GM12865 (cell line): ENCODE measurements at regions not wholly inside any gene's neighbourhood (a gene's known extent, or its start where the extent isn't known, plus 50 kb on each side); places are given as distances from the start of the nearest gene placed in this dataset.

Experiments used
- DNase-seq: peaks from one replicate; pipeline ENCODE4 v3.0.0; 2010; ENCODE audit warnings: low read depth
- H3K4me3 ChIP-seq: 2 replicates; pipeline ENCODE4 v1.5.1; 2011; ENCODE audit warnings: mild to moderate bottlenecking, low read depth, low read length, control low read depth
- TF ChIP-seq, protein P1 (sequence below): IDR thresholded peaks from 2 replicates; pipeline ENCODE4 v1.5.1; 2011; ENCODE audit warnings: low read length, control low read depth, low read depth, inconsistent platforms; ENCODE audit not compliant: insufficient read depth; ENCODE audit errors: missing control alignments

DNA sequence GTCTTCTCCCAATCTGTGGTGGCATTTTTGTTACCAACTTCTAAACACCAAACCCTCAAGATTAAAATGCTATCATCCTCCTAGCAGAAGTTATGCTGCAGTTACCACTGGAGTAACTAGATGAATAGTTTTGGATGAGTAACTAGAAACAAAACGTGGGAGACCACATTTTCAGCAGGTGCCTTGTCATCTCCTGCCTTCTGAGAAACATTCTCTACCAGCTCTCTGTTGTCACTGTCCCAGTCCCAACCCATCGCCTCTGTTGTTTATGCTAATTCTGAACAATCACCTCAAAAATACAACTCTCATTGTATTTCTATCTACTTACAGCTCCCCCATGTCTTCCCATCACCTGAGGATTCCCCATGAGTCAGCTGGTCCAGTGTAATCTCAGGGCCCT lies 652.5 kb upstream of the ADAMTS16 start:
- no peak overlapping the region for H3K4me3 ChIP-seq
- TF ChIP-seq, protein P1, sequence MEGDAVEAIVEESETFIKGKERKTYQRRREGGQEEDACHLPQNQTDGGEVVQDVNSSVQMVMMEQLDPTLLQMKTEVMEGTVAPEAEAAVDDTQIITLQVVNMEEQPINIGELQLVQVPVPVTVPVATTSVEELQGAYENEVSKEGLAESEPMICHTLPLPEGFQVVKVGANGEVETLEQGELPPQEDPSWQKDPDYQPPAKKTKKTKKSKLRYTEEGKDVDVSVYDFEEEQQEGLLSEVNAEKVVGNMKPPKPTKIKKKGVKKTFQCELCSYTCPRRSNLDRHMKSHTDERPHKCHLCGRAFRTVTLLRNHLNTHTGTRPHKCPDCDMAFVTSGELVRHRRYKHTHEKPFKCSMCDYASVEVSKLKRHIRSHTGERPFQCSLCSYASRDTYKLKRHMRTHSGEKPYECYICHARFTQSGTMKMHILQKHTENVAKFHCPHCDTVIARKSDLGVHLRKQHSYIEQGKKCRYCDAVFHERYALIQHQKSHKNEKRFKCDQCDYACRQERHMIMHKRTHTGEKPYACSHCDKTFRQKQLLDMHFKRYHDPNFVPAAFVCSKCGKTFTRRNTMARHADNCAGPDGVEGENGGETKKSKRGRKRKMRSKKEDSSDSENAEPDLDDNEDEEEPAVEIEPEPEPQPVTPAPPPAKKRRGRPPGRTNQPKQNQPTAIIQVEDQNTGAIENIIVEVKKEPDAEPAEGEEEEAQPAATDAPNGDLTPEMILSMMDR = no peak
- no peak for DNase-seq

DNA sequence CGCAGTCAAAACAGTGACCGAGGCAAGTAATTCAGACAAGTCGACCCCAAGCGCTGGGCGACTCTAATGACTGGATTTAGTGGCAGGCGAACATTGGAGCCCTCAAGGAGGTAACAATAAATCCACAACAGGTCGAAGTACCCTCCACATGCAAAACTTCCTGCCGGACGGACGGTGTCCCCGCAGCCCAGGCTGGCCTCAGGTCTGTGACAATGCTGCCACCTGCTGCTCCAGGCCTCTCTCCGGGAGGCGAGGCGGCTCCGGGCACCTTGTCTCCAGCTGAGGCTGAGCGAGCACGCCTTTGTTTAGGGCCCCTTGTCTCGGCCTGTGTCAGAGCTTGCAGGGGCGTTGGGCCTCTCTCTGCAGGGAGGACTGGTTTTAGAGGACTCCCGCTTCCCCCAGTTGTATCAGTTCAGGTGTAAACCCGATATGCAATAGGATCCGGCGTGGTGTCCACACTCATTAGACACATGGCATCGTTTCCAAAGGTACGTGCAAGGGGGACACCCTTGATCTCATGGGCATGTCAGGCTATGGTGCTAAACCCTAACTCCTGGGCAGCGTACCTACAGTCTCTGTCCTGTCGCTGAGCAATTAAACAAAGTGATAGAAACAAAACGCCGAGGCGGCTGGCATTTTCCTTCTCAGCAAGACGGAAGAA lies 628.0 kb upstream of the ADAMTS16 start:
- TF ChIP-seq, protein P1 = no peak
- DNase-seq = no peak
- H3K4me3 ChIP-seq = no peak overlapping the region

DNA sequence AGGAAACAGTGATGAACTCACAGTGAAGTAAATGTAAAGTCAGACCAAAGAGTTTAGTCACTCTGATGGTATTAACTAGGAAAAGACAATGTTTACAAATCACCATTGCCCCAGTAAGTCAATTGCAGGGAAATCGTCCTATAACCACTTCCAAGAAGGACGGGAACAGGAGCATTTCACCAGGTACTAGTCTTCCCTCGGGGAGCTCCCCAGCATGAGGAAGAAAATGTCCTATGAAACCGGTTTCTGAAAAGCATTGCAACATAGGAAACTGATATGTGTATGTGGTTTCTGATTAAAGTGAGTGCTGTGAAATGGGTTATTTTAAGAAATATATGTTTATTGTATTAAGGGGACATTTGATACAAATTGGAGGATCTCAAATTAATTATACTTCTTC lies 626.7 kb upstream of the ADAMTS16 start:
- TF ChIP-seq, protein P1 = no peak
- no peak for DNase-seq
- H3K4me3 ChIP-seq = no peak overlapping the region

DNA sequence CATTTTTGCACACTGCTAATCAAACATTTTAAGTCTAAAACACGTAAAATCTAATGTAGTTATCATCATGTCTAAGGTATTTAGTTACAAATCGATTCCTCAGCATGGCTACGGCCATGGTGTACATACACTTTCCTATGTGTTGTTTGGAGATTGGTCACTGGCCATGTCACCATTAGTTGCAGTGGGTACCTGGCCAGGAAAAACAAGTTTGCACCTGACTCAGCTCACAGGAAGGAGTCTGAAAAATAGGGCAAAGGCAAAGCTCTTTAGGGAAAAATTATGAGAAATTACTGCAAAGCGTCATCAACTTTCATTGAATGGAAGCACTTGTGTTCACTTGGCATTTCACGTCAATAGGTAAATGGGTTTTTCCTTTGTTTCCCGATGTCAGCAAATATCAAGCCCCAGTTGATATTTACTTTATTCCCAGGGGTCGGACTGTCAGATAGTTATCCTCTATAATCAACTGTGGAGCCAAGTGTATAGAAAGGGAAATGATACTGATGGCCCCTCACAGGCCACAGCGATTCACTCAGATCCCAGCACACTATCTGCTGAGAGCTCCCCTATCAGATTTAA lies 626.0 kb upstream of the ADAMTS16 start:
- TF ChIP-seq, protein P1 = no peak
- H3K4me3 ChIP-seq = no peak overlapping the region
- no peak for DNase-seq

DNA sequence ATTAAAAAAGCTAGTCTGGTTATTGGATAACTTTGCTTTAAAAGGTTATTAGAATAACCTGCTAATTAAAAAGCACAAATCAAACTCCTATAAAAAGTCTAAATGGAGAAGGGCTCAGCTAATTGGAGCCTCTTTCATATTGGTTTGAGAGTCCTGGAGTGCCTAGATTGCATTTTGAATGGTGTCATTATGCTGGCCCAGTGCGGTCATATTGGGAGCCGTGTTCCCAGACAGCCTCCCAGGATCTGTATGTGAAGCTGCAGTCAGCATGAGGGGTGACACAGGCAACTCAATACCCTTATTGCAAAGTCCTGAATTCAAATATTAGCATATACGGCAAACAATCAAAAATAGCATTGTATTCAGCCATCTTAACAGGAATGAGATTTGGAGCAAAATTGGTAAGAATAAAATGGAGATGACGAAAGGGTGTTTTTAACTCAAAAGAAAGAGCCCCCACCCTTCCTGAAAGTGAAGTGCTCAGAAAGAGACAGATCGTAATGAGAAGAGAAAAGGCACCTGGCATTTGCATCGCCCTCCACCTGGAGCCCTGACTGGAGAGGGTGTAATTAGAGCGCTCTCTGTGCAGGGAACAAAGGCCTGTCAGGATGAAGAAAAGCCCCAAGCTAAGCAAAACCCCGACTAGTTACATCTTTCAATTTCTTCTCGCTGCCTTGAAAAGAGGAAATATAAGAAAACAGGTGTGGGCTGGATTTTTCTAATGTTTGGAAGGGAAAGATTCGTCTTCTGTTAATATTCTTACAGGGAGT lies 621.0 kb upstream of the ADAMTS16 start:
- DNase-seq = no peak
- TF ChIP-seq, protein P1 = no peak
- H3K4me3 ChIP-seq = no peak overlapping the region

DNA sequence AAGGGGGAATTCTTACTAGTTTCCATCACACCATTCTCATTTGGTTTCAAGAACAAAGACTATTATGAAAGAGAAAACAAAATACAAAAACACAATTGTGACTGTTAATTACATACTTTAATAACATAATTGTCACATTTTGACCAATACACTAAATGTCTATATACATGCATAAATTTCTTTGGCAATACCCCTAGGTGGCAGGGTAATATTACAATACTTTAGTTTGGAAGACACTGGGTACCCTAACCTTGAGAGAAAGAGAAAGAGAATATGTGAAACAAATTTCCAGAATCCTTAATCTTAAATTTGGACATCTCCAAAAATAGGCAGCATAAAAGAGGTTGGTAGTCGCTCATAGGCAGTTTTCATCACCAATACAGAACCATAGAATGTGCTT lies 619.6 kb upstream of the ADAMTS16 start:
- DNase-seq = no peak
- TF ChIP-seq, protein P1 = no peak
- H3K4me3 ChIP-seq = no peak overlapping the region

DNA sequence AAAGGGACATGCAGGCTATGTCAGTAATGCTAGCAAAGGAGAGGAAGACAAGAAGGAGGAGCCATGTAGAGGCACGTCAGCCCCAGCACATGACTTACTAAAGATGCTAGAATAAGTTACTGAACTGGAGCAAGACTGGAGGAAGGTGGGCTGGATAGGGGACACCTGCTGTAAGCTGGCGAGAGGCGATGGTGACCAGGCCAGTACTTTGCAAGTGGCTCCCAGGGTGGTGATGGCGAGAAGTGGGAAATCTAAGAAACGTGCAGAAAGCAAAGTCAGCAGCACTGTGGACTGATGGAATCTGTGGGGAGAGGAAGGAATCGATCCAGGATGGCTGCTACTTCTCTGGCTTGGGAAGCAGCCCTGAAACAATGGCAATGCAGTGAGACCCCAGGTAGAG lies 617.1 kb upstream of the ADAMTS16 start:
- no peak overlapping the region for H3K4me3 ChIP-seq
- no peak for DNase-seq
- TF ChIP-seq, protein P1 = no peak
